ENCODE measurements at regions not wholly inside any gene's neighbourhood (a gene's known extent, or its start where the extent isn't known, plus 50 kb on each side); places are given as distances from the start of the nearest gene placed in this dataset.

- TF ChIP-seq, protein P1, sequence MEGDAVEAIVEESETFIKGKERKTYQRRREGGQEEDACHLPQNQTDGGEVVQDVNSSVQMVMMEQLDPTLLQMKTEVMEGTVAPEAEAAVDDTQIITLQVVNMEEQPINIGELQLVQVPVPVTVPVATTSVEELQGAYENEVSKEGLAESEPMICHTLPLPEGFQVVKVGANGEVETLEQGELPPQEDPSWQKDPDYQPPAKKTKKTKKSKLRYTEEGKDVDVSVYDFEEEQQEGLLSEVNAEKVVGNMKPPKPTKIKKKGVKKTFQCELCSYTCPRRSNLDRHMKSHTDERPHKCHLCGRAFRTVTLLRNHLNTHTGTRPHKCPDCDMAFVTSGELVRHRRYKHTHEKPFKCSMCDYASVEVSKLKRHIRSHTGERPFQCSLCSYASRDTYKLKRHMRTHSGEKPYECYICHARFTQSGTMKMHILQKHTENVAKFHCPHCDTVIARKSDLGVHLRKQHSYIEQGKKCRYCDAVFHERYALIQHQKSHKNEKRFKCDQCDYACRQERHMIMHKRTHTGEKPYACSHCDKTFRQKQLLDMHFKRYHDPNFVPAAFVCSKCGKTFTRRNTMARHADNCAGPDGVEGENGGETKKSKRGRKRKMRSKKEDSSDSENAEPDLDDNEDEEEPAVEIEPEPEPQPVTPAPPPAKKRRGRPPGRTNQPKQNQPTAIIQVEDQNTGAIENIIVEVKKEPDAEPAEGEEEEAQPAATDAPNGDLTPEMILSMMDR (conservative IDR thresholded peaks at IDR 0.05 in 1 of 2, IDR thresholded peaks at IDR 0.05 in 1 of 2; ENCODE audit: low read depth in 1 of 2, low read length in 2 of 2): no peak
- TF ChIP-seq EZH2 (IDR thresholded peaks at IDR 0.05; ENCODE audit: low read length, missing control alignments): no peak
- no peak overlapping the region for H3K4me2 ChIP-seq (ENCODE audit: extremely low read depth, insufficient read depth, low read length)
- H3K27ac ChIP-seq (ENCODE audit: insufficient read depth, low read length): no peak overlapping the region
- no peaks in the 10 kb centered on the region for H4K20me1 ChIP-seq (ENCODE audit: control insufficient read depth, extremely low read depth, insufficient read depth, low read length)
- no peaks in the 10 kb centered on the region for H3K79me2 ChIP-seq (ENCODE audit: control insufficient read depth, insufficient read depth, low read length)
- no peaks in the 10 kb centered on the region for H3K36me3 ChIP-seq (ENCODE audit: control insufficient read depth, insufficient read depth, low read length)
- no peak overlapping the region for H3K4me3 ChIP-seq (replicated peaks in 1 of 4; ENCODE audit: control extremely low read depth in 1 of 4, insufficient read depth in 1 of 4, low read depth in 3 of 4, low read length in 4 of 4)
- H3K9me3 ChIP-seq (ENCODE audit: control insufficient read depth, insufficient read depth, low read depth, low read length): no peaks in the 10 kb centered on the region
- H3K4me1 ChIP-seq (ENCODE audit: control insufficient read depth, extremely low read depth, insufficient read depth, low read length): no peaks in the 10 kb centered on the region
- no peak overlapping the region for H2AFZ ChIP-seq (ENCODE audit: low read length)
- H3K9ac ChIP-seq (ENCODE audit: insufficient read depth, low read length): no peak overlapping the region
- no peak for DNase-seq (ENCODE audit: low read depth in 2 of 2)
- H3K27me3 ChIP-seq (ENCODE audit: control insufficient read depth, insufficient read depth, low read length): no peaks in the 10 kb centered on the region
These were observed 471.6 kb downstream of the CPS1 start for GRCh38 chr2:211027976-211028375.

GRCh38 chr2:211033765-211034164 is 477.4 kb downstream of the CPS1 start:
- H3K4me3 ChIP-seq (replicated peaks in 1 of 4; ENCODE audit: control extremely low read depth in 1 of 4, insufficient read depth in 1 of 4, low read depth in 3 of 4, low read length in 4 of 4): no peak overlapping the region
- H3K27ac ChIP-seq (ENCODE audit: insufficient read depth, low read length): no peak overlapping the region
- no peaks in the 10 kb centered on the region for H3K9me3 ChIP-seq (ENCODE audit: control insufficient read depth, insufficient read depth, low read depth, low read length)
- DNase-seq (ENCODE audit: low read depth in 2 of 2): peak in 1 of 2 donors; percentile 18
- H3K4me2 ChIP-seq (ENCODE audit: extremely low read depth, insufficient read depth, low read length): no peak overlapping the region
- H3K36me3 ChIP-seq (ENCODE audit: control insufficient read depth, insufficient read depth, low read length): no peaks in the 10 kb centered on the region
- no peaks in the 10 kb centered on the region for H3K79me2 ChIP-seq (ENCODE audit: control insufficient read depth, insufficient read depth, low read length)
- no peaks in the 10 kb centered on the region for H3K27me3 ChIP-seq (ENCODE audit: control insufficient read depth, insufficient read depth, low read length)
- no peaks in the 10 kb centered on the region for H3K4me1 ChIP-seq (ENCODE audit: control insufficient read depth, extremely low read depth, insufficient read depth, low read length)
- no peaks in the 10 kb centered on the region for H4K20me1 ChIP-seq (ENCODE audit: control insufficient read depth, extremely low read depth, insufficient read depth, low read length)
- H2AFZ ChIP-seq (ENCODE audit: low read length): no peak overlapping the region
- no peak for TF ChIP-seq EZH2 (IDR thresholded peaks at IDR 0.05; ENCODE audit: low read length, missing control alignments)
- TF ChIP-seq, protein P1 (conservative IDR thresholded peaks at IDR 0.05 in 1 of 2, IDR thresholded peaks at IDR 0.05 in 1 of 2; ENCODE audit: low read depth in 1 of 2, low read length in 2 of 2): peak in 1 of 2 donors; percentile 19
- no peak overlapping the region for H3K9ac ChIP-seq (ENCODE audit: insufficient read depth, low read length)

DNA sequence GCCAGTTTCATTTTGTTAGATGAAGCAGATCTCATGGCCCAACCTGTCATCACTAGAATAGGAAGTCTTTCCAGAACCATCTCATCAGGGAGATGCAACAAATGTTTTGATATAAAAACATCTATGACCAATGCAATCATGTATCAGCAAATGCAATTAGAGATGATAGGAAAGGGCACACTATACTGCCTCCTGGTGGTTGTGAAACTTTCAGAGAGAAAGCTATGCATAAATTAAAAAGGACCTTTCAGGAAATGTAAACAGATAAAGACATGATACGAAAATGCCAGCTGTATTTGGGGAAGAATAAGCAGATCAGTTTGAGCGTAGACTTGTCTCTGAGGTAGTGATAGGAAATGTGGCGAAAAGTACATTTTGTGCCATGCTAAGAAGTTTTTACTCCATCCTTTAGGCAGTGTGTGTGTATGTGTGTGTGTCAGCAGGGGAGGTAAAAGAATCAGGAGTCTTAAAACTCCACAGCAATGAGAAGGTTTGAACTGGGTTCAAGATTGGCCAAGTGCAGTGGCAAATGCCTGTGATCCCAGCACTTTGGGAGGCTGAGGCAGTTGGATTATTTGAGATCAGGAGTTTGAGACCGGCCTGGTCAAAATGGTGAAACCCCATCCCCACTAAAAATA is 479.3 kb downstream of the CPS1 start:
- Histone ChIP-seq H3K4me1 (ENCODE audit: control insufficient read depth, extremely low read depth, insufficient read depth, low read length) (no peaks in the 10 kb centered on the region), H3K27ac (ENCODE audit: insufficient read depth, low read length) (no peak overlapping the region), H3K27me3 (ENCODE audit: control insufficient read depth, insufficient read depth, low read length) (no peaks in the 10 kb centered on the region), H3K36me3 (ENCODE audit: control insufficient read depth, insufficient read depth, low read length) (no peaks in the 10 kb centered on the region), H3K79me2 (ENCODE audit: control insufficient read depth, insufficient read depth, low read length) (no peaks in the 10 kb centered on the region), H2AFZ (ENCODE audit: low read length) (no peak overlapping the region), H3K9ac (ENCODE audit: insufficient read depth, low read length) (no peak overlapping the region), H4K20me1 (ENCODE audit: control insufficient read depth, extremely low read depth, insufficient read depth, low read length) (no peaks in the 10 kb centered on the region), H3K4me2 (ENCODE audit: extremely low read depth, insufficient read depth, low read length) (no peak overlapping the region), H3K9me3 (ENCODE audit: control insufficient read depth, insufficient read depth, low read depth, low read length) (no peaks in the 10 kb centered on the region), H3K4me3 (replicated peaks in 1 of 4; ENCODE audit: control extremely low read depth in 1 of 4, insufficient read depth in 1 of 4, low read depth in 3 of 4, low read length in 4 of 4) (no peak overlapping the region)
- peak; percentile 14 to 21 for DNase-seq (ENCODE audit: low read depth in 2 of 2)
- TF ChIP-seq EZH2 (IDR thresholded peaks at IDR 0.05; ENCODE audit: low read length, missing control alignments): no peak
- TF ChIP-seq, protein P1 (conservative IDR thresholded peaks at IDR 0.05 in 1 of 2, IDR thresholded peaks at IDR 0.05 in 1 of 2; ENCODE audit: low read depth in 1 of 2, low read length in 2 of 2): peak in 1 of 2 donors; percentile 40
